ENCODE measurements at regions not wholly inside any gene's neighbourhood (a gene's known extent, or its start where the extent isn't known, plus 50 kb on each side); places are given as distances from the start of the nearest gene placed in this dataset.

DNA sequence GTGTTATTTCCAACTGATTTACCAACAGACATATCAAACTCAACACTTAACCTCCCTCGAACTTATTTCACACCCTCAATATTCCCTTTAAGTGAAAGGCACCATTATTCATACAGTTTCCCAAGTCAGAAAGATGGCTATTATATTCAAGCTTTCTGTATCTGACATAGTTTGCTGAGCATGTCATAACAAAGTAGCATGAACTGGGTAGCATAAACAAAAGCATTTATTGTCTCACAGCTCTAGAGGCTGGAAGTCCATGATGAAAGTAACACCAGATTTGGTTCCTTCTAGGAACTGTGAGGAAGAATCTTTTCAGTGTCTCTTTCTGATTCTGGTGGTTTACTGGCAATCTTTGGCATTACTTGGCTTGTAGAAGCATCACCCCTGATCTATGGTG, 1388.6 kb downstream of the TECRL start:
- no peaks in the 10 kb centered on the region for H3K4me1 ChIP-seq (ENCODE audit: insufficient read depth, low read length)
- peaks cover 4% of the 10 kb centered on the region for H3K9me3 ChIP-seq (ENCODE audit: low read depth, low read length)
- no peaks in the 10 kb centered on the region for H3K27me3 ChIP-seq (ENCODE audit: insufficient read depth, low read length)
- no peaks in the 10 kb centered on the region for H4K20me1 ChIP-seq (ENCODE audit: insufficient read depth, low read length)
- no peaks in the 10 kb centered on the region for H3K79me2 ChIP-seq (ENCODE audit: insufficient read depth, low read length)
- no peak overlapping the region for H3K4me3 ChIP-seq (ENCODE audit: insufficient read depth, low read length)
- TF ChIP-seq, protein P1, sequence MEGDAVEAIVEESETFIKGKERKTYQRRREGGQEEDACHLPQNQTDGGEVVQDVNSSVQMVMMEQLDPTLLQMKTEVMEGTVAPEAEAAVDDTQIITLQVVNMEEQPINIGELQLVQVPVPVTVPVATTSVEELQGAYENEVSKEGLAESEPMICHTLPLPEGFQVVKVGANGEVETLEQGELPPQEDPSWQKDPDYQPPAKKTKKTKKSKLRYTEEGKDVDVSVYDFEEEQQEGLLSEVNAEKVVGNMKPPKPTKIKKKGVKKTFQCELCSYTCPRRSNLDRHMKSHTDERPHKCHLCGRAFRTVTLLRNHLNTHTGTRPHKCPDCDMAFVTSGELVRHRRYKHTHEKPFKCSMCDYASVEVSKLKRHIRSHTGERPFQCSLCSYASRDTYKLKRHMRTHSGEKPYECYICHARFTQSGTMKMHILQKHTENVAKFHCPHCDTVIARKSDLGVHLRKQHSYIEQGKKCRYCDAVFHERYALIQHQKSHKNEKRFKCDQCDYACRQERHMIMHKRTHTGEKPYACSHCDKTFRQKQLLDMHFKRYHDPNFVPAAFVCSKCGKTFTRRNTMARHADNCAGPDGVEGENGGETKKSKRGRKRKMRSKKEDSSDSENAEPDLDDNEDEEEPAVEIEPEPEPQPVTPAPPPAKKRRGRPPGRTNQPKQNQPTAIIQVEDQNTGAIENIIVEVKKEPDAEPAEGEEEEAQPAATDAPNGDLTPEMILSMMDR (IDR thresholded peaks at IDR 0.05; ENCODE audit: extremely low read depth, low read depth, low read length): no peak
- no peak for DNase-seq (ENCODE audit: insufficient read length, low spot score, missing footprints)
- no peak overlapping the region for H3K27ac ChIP-seq (ENCODE audit: low read depth, low read length)
- no peaks in the 10 kb centered on the region for H3K36me3 ChIP-seq (ENCODE audit: insufficient read depth, low read length)
- no peak overlapping the region for H2AFZ ChIP-seq (ENCODE audit: low read length)
- H3K4me2 ChIP-seq (ENCODE audit: insufficient read depth, low read length): no peak overlapping the region

DNA sequence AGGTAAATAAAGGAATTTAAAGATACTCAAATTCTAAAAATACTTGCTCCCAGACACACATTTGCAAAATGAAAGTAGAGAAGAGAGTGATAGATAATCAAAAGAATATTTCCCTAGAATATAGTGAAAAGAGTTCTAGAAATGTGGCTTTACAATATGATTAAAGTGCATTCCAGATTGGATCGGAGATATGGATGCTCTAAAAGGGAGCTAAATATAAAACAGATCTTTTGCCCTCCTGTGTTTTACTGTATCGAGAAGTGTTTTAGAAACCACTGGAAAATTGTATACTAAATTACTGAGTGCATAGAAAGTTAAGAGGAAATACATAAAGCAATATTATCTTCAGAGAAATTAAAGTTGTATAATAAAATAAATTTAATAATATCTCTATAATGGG, 1392.0 kb downstream of the TECRL start:
- H4K20me1 ChIP-seq (ENCODE audit: insufficient read depth, low read length): no peaks in the 10 kb centered on the region
- TF ChIP-seq, protein P1 (IDR thresholded peaks at IDR 0.05; ENCODE audit: extremely low read depth, low read depth, low read length): no peak
- H3K4me3 ChIP-seq (ENCODE audit: insufficient read depth, low read length): no peak overlapping the region
- H3K4me1 ChIP-seq (ENCODE audit: insufficient read depth, low read length): no peaks in the 10 kb centered on the region
- H3K36me3 ChIP-seq (ENCODE audit: insufficient read depth, low read length): no peaks in the 10 kb centered on the region
- H2AFZ ChIP-seq (ENCODE audit: low read length): no peak overlapping the region
- DNase-seq (ENCODE audit: insufficient read length, low spot score, missing footprints): no peak
- H3K9me3 ChIP-seq (ENCODE audit: low read depth, low read length): peaks cover 4% of the 10 kb centered on the region
- H3K27ac ChIP-seq (ENCODE audit: low read depth, low read length): no peak overlapping the region
- no peak overlapping the region for H3K4me2 ChIP-seq (ENCODE audit: insufficient read depth, low read length)
- H3K79me2 ChIP-seq (ENCODE audit: insufficient read depth, low read length): no peaks in the 10 kb centered on the region
- no peaks in the 10 kb centered on the region for H3K27me3 ChIP-seq (ENCODE audit: insufficient read depth, low read length)

DNA sequence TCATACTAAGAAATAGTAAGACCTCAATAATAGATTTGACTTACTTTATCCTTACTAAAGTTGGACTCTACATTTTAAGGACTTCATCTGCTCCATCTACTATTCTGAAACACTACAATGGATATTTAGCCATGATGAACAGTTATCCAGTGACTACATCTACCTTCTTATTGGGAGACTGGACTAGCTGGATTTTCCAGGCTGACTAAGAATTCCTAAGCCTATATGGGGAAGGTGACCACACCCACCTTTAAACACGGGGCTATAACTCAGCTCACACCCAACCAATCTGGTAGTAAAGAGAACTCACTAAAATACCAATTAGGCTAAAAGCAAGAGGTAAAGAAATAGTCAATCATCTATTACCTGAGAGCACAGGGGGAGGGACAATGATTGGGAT, 1438.4 kb downstream of the TECRL start:
- TF ChIP-seq, protein P1 (IDR thresholded peaks at IDR 0.05; ENCODE audit: extremely low read depth, low read depth, low read length): no peak

DNA sequence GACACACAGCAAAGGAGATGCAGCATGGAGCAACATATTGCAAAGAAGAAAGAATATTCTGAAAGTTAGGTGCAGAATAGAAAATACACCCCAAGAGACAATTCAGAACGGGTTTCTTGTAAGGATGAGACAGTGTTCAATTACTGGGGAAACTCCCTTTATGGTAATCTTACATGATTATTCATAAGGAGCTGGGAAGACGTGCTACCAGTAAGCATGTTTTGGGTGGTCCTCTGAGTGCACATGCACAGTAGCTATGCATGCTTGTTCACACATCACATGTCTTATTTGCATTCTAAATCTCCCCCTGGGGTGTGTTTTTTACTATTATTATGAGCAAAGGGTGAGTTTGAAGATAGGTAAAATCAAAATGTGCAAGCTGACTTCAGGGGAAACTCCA, 1448.8 kb downstream of the TECRL start:
- no peak overlapping the region for H2AFZ ChIP-seq (ENCODE audit: low read length)
- no peaks in the 10 kb centered on the region for H3K27me3 ChIP-seq (ENCODE audit: insufficient read depth, low read length)
- no peaks in the 10 kb centered on the region for H3K36me3 ChIP-seq (ENCODE audit: insufficient read depth, low read length)
- no peak for DNase-seq (ENCODE audit: insufficient read length, low spot score, missing footprints)
- peaks cover 3% of the 10 kb centered on the region for H3K9me3 ChIP-seq (ENCODE audit: low read depth, low read length)
- no peaks in the 10 kb centered on the region for H3K79me2 ChIP-seq (ENCODE audit: insufficient read depth, low read length)
- no peaks in the 10 kb centered on the region for H3K4me1 ChIP-seq (ENCODE audit: insufficient read depth, low read length)
- no peaks in the 10 kb centered on the region for H4K20me1 ChIP-seq (ENCODE audit: insufficient read depth, low read length)
- H3K4me2 ChIP-seq (ENCODE audit: insufficient read depth, low read length): no peak overlapping the region
- TF ChIP-seq, protein P1 (IDR thresholded peaks at IDR 0.05; ENCODE audit: extremely low read depth, low read depth, low read length): no peak
- H3K4me3 ChIP-seq (ENCODE audit: insufficient read depth, low read length): no peak overlapping the region
- H3K27ac ChIP-seq (ENCODE audit: low read depth, low read length): no peak overlapping the region

More for the DNA sequence above, 1438.4 kb downstream of the TECRL start:
- no peak for DNase-seq (ENCODE audit: insufficient read length, low spot score, missing footprints)
- Histone ChIP-seq H3K36me3 (ENCODE audit: insufficient read depth, low read length) (no peaks in the 10 kb centered on the region), H3K4me2 (ENCODE audit: insufficient read depth, low read length) (no peak overlapping the region), H2AFZ (ENCODE audit: low read length) (no peak overlapping the region), H3K27me3 (ENCODE audit: insufficient read depth, low read length) (no peaks in the 10 kb centered on the region), H3K4me1 (ENCODE audit: insufficient read depth, low read length) (no peaks in the 10 kb centered on the region), H4K20me1 (ENCODE audit: insufficient read depth, low read length) (no peaks in the 10 kb centered on the region), H3K9me3 (ENCODE audit: low read depth, low read length) (no peaks in the 10 kb centered on the region), H3K27ac (ENCODE audit: low read depth, low read length) (no peak overlapping the region), H3K79me2 (ENCODE audit: insufficient read depth, low read length) (no peaks in the 10 kb centered on the region), H3K4me3 (ENCODE audit: insufficient read depth, low read length) (no peak overlapping the region)

Data from osteoblast (primary cell).